22Rv1 (cell line): ENCODE measurements at regions not wholly inside any gene's neighbourhood (a gene's known extent, or its start where the extent isn't known, plus 50 kb on each side); places are given as distances from the start of the nearest gene placed in this dataset.

Source experiments
- ZFX ChIP-seq: fragments of 450-650 bp; IDR thresholded peaks from 2 replicates; pipeline ENCODE4 v1.6.1; 2017; ENCODE audit warnings: antibody characterized with exemption, borderline replicate concordance
- TF ChIP-seq, protein P1 (sequence below): fragments of 450-650 bp; IDR thresholded peaks from 2 replicates; pipeline ENCODE4 v1.5.1; 2017; ENCODE audit warnings: mild to moderate bottlenecking

DNA sequence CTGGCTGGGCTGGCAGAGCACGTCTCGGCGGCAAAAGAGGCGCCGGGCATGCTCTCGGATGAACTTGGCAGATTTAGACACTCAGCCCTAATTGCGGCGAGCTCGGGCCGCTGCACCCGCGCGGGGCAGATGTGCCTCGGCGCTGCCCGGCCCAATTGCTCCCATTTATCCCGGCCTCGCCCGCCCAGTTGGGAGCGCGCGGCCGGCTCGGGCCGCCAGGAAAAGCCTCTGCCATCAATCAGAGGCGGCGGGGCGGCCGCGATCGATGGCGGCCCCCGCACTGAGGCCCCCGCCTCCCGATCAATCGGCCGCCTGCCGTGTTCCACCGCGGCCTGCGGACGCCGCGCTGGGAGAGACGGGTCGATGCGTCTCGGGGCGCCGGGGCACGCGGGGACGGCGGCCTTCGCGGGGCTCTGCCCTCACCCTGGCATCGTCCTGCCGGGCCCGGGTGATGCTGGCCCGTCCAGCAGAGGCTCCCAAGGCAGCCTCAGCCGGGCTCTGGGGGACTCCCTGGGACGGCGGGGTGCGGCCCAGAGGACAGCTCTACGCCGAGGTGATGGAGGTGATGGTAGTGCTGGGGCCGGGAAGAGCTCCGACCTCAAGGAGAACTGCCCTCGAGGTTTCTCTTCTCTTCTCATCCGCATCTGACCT lies 200.9 kb upstream of the N4BP1 start:
- TF ChIP-seq, protein P1, sequence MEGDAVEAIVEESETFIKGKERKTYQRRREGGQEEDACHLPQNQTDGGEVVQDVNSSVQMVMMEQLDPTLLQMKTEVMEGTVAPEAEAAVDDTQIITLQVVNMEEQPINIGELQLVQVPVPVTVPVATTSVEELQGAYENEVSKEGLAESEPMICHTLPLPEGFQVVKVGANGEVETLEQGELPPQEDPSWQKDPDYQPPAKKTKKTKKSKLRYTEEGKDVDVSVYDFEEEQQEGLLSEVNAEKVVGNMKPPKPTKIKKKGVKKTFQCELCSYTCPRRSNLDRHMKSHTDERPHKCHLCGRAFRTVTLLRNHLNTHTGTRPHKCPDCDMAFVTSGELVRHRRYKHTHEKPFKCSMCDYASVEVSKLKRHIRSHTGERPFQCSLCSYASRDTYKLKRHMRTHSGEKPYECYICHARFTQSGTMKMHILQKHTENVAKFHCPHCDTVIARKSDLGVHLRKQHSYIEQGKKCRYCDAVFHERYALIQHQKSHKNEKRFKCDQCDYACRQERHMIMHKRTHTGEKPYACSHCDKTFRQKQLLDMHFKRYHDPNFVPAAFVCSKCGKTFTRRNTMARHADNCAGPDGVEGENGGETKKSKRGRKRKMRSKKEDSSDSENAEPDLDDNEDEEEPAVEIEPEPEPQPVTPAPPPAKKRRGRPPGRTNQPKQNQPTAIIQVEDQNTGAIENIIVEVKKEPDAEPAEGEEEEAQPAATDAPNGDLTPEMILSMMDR, result no peak
- TF ChIP-seq ZFX, result no peak
